ENCODE measurements at regions not wholly inside any gene's neighbourhood (a gene's known extent, or its start where the extent isn't known, plus 50 kb on each side); places are given as distances from the start of the nearest gene placed in this dataset.

GRCh38 chr2:160735696-160736095 lies 242.1 kb upstream of the RBMS1 start:
- Histone ChIP-seq H3K27ac (ENCODE audit: low read depth in 1 of 2, low read length in 2 of 2) (no peak overlapping the region), H2AFZ (ENCODE audit: insufficient read depth, low read depth, low read length, poor library complexity, severe bottlenecking) (no peak overlapping the region), H3K9ac (ENCODE audit: insufficient read depth, low read length, poor library complexity, severe bottlenecking) (no peak overlapping the region), H3K4me1 (ENCODE audit: control insufficient read depth in 1 of 2, insufficient read depth in 2 of 2, low read length in 2 of 2) (peaks cover 2 to 8% of the 10 kb centered on the region in 2 donors), H3K36me3 (replicated peaks in 1 of 2; ENCODE audit: control insufficient read depth in 1 of 2, insufficient read depth in 2 of 2, low read length in 2 of 2) (no peaks in the 10 kb centered on the region), H4K20me1 (ENCODE audit: insufficient read depth, low read length) (no peaks in the 10 kb centered on the region), H3K9me3 (replicated peaks in 1 of 2; ENCODE audit: control insufficient read depth in 1 of 2, insufficient read depth in 1 of 2, low read length in 2 of 2) (no peaks in the 10 kb centered on the region), H3K79me2 (ENCODE audit: insufficient read depth, low read length) (no peaks in the 10 kb centered on the region), H3K27me3 (ENCODE audit: control insufficient read depth in 2 of 2, insufficient read depth in 2 of 2, low read length in 2 of 2) (no peaks in the 10 kb centered on the region), H3K4me3 (replicated peaks in 1 of 3; ENCODE audit: low read depth in 2 of 3, low read length in 3 of 3) (no peak overlapping the region), H3K4me2 (replicated peaks; ENCODE audit: extremely low read depth, low read length, poor library complexity, severe bottlenecking) (no peak overlapping the region)
- Mint-ChIP-seq H3K9me3 (peaks cover 0 to 3% (median 0%) of the 10 kb centered on the region in 7 donors), H3K4me1 (peaks cover 9% of the 10 kb centered on the region), H3K27me3 (ENCODE audit: low read depth in 3 of 3) (peaks cover 0 to 4% (median 0%) of the 10 kb centered on the region in 3 donors), H3K4me3 (no peak overlapping the region), H3K36me3 (peaks cover 0 to 2% of the 10 kb centered on the region in 2 donors), H3K27ac (no peak overlapping the region)
- intact Hi-C loops (cut with micrococcal nuclease) = no loop called here
- DNase-seq = no peak
- no peak for TF ChIP-seq CTCF (IDR thresholded peaks at IDR 0.05)

- peaks cover 0 to 6% (median 0%) of the 10 kb centered on the region in 3 donors for H3K27me3 Mint-ChIP-seq (ENCODE audit: low read depth in 3 of 3)
- no peaks in the 10 kb centered on the region for H3K79me2 ChIP-seq (ENCODE audit: insufficient read depth, low read length)
- H3K9ac ChIP-seq (ENCODE audit: insufficient read depth, low read length, poor library complexity, severe bottlenecking) = no peak overlapping the region
- H2AFZ ChIP-seq (ENCODE audit: insufficient read depth, low read depth, low read length, poor library complexity, severe bottlenecking) = no peak overlapping the region
- peaks cover 0 to 3% (median 0%) of the 10 kb centered on the region in 7 donors for H3K9me3 Mint-ChIP-seq
- no peaks in the 10 kb centered on the region for H3K9me3 ChIP-seq (replicated peaks in 1 of 2; ENCODE audit: control insufficient read depth in 1 of 2, insufficient read depth in 1 of 2, low read length in 2 of 2)
- no peak overlapping the region for H3K4me3 ChIP-seq (replicated peaks in 1 of 3; ENCODE audit: low read depth in 2 of 3, low read length in 3 of 3)
- intact Hi-C loops (cut with micrococcal nuclease) = no loop called here
- TF ChIP-seq CTCF (IDR thresholded peaks at IDR 0.05) = no peak
- H4K20me1 ChIP-seq (ENCODE audit: insufficient read depth, low read length) = no peaks in the 10 kb centered on the region
- H3K4me3 Mint-ChIP-seq = no peak overlapping the region
- H3K27me3 ChIP-seq (ENCODE audit: control insufficient read depth in 2 of 2, insufficient read depth in 2 of 2, low read length in 2 of 2) = no peaks in the 10 kb centered on the region
- DNase-seq = no peak
- H3K4me2 ChIP-seq (replicated peaks; ENCODE audit: extremely low read depth, low read length, poor library complexity, severe bottlenecking) = no peak overlapping the region
- H3K4me1 ChIP-seq (ENCODE audit: control insufficient read depth in 1 of 2, insufficient read depth in 2 of 2, low read length in 2 of 2) = peaks cover 2 to 8% of the 10 kb centered on the region in 2 donors
- 100% methylated on average over 1 of the region's 3 CpGs for WGBS (ENCODE audit: insufficient coverage)
- H3K27ac ChIP-seq (ENCODE audit: low read depth in 1 of 2, low read length in 2 of 2) = no peak overlapping the region
- no peak overlapping the region for H3K27ac Mint-ChIP-seq
- H3K36me3 ChIP-seq (replicated peaks in 1 of 2; ENCODE audit: control insufficient read depth in 1 of 2, insufficient read depth in 2 of 2, low read length in 2 of 2) = no peaks in the 10 kb centered on the region
- H3K4me1 Mint-ChIP-seq = peaks cover 9% of the 10 kb centered on the region
- peaks cover 0 to 2% of the 10 kb centered on the region in 2 donors for H3K36me3 Mint-ChIP-seq
Measured at GRCh38 chr2:160736148-160737028, 242.8 kb upstream of the RBMS1 start.

Measured in CD14-positive monocyte (primary cell).